Gastrocnemius medialis (tissue), 4 donors: ENCODE measurements at regions not wholly inside any gene's neighbourhood (a gene's known extent, or its start where the extent isn't known, plus 50 kb on each side); places are given as distances from the start of the nearest gene placed in this dataset.

ENCODE experiments used
- ATAC-seq, 2 donors: fragments of 150-250 bp; one replicate each; pipeline ENCODE4 v1.9.1; 2016
- DNase-seq, 2 donors: peaks; one replicate each; pipeline ENCODE4 v3.0.0-alpha.2; 2019
- H3K27ac ChIP-seq, 4 donors: fragments of 200-600 bp; sonication (generic); 1 replicate in 1 of 4; 2 replicates in 3 of 4; pipeline ENCODE4 v1.5.1; 2016 to 2018; ENCODE audit warnings: mild to moderate bottlenecking in 2 of 4, moderate library complexity in 1 of 4
- H3K27me3 ChIP-seq, 3 donors: fragments of 200-600 bp; sonication (generic) in 2 of 3; 1 replicate in 1 of 3; 2 replicates in 2 of 3; pipeline versions ENCODE4 v1.5.1 to v1.6.0; 2016 to 2019; ENCODE audit warnings: mild to moderate bottlenecking in 1 of 3, moderate library complexity in 1 of 3
- H3K36me3 ChIP-seq, 2 donors: fragments of 200-600 bp; sonication (generic) in 1 of 2; one replicate each; pipeline ENCODE4 v1.5.1; 2017 to 2018
- H3K4me1 ChIP-seq, 2 donors: fragments of 200-600 bp; sonication (generic) in 1 of 2; one replicate each; pipeline ENCODE4 v1.5.1; 2016 to 2017; ENCODE audit warnings: mild to moderate bottlenecking in 2 of 2
- H3K4me3 ChIP-seq, 4 donors: fragments of 200-600 bp; sonication (generic) in 3 of 4; 1 replicate in 1 of 4; 2 replicates in 3 of 4; pipeline ENCODE4 v1.5.1; 2016 to 2019; ENCODE audit warnings: mild to moderate bottlenecking in 2 of 4
- H3K9me3 ChIP-seq, 3 donors: fragments of 200-600 bp; sonication (generic) in 2 of 3; 1 replicate in 1 of 3; 2 replicates in 2 of 3; pipeline ENCODE4 v1.5.1; 2016 to 2019
- POLR2A ChIP-seq, 2 donors: fragments of 450-650 bp; IDR thresholded peaks; one replicate each; pipeline ENCODE4 v1.6.1; 2017; ENCODE audit warnings: antibody characterized with exemption in 2 of 2, mild to moderate bottlenecking in 2 of 2, moderate library complexity in 2 of 2
- in situ Hi-C, 4 donors: fragments of 200-750 bp; cut with MboI; loops; one replicate each; pipeline versions ENCODE4 v1.15.0 to v1.8.0; 2017; ENCODE audit warnings: low sequenced_read_pairs in 4 of 4
- intact Hi-C: fragments of 100-400 bp; cut with DNase I; formaldehyde crosslinking; loops from one replicate; pipeline ENCODE4 v1.15.1; 2023; ENCODE audit warnings: low total_unique reads
- TF ChIP-seq, protein P1 (sequence below), 5 experiments: fragments of 450-650 bp in 3 of 5; fragments of 200-600 bp in 2 of 5; sonication (generic) in 2 of 5; IDR thresholded peaks in 4 of 5; conservative IDR thresholded peaks in 1 of 5; 1 replicate in 4 of 5; 2 replicates in 1 of 5; pipeline ENCODE4 v1.5.1; 2016 to 2019; ENCODE audit warnings: antibody characterized with exemption in 5 of 5, mild to moderate bottlenecking in 3 of 5, moderate library complexity in 3 of 5

DNA sequence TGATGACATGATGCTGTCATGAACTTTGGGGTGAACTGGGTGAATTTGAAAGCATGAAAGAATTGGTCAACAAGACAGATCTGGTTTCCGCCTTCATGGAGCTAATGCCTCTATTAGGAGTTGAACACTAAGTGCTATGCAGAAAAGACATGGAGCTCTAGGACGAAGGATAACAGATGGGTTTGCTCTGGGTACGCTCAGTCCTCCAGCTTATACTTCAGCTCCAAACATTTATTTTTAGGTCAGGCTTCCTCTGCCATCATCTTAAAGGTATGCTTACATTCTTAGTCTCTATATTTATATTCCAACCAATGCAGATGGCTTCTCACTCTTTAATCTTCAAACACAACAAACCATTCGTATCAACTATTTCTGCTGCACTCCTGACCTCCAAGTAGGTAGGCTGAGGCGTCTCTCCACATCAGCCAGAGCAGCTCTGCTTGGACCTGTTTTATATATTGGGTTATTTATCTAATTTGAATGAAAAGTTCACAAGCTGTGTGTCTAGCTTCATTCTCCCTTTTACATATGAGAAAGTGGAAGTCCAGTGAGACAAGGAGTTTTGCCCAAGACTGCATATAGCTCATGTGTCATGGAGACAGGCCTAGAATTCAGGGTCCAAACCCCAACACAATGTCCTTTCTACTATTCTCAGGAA, 226.3 kb downstream of the SPTSSA start:
- Histone ChIP-seq H3K27ac (peak overlapping the region in 3 of 4 donors; percentile 24 to 79 (median 50)), H3K36me3 (no peaks in the 10 kb centered on the region), H3K27me3 (no peaks in the 10 kb centered on the region), H3K4me3 (no peak overlapping the region), H3K4me1 (peaks cover 38 to 52% of the 10 kb centered on the region in 2 donors), H3K9me3 (no peaks in the 10 kb centered on the region)
- in situ Hi-C loops, result loop anchor here in 1 of 4 donors (10.0 kb wide), 1 partner anchor 381 kb away; no protein-coding TSS in a partner anchor
- intact Hi-C loops, result loop anchor here (2.0 to 5.0 kb wide), 2 partner anchors 105 to 227 kb away; partner anchors contain the start of gene SPTSSA
- no peak for TF ChIP-seq POLR2A (IDR thresholded peaks at IDR 0.05)
- TF ChIP-seq, protein P1, sequence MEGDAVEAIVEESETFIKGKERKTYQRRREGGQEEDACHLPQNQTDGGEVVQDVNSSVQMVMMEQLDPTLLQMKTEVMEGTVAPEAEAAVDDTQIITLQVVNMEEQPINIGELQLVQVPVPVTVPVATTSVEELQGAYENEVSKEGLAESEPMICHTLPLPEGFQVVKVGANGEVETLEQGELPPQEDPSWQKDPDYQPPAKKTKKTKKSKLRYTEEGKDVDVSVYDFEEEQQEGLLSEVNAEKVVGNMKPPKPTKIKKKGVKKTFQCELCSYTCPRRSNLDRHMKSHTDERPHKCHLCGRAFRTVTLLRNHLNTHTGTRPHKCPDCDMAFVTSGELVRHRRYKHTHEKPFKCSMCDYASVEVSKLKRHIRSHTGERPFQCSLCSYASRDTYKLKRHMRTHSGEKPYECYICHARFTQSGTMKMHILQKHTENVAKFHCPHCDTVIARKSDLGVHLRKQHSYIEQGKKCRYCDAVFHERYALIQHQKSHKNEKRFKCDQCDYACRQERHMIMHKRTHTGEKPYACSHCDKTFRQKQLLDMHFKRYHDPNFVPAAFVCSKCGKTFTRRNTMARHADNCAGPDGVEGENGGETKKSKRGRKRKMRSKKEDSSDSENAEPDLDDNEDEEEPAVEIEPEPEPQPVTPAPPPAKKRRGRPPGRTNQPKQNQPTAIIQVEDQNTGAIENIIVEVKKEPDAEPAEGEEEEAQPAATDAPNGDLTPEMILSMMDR (IDR thresholded peaks at IDR 0.05 in 4 of 5, conservative IDR thresholded peaks at IDR 0.05 in 1 of 5), result no peak
- peak; percentile 44 to 85 for ATAC-seq
- DNase-seq, result no peak

- H3K4me1 ChIP-seq, result peaks cover 38 to 52% of the 10 kb centered on the region in 2 donors
- intact Hi-C loops, result loop anchor here (2.0 kb wide), 1 partner anchor 103 kb away; no protein-coding TSS in a partner anchor
- no peaks in the 10 kb centered on the region for H3K9me3 ChIP-seq
- in situ Hi-C loops, result loop anchor here in 1 of 4 donors (10.0 kb wide), 1 partner anchor 379 kb away; no protein-coding TSS in a partner anchor
- H3K27me3 ChIP-seq, result no peaks in the 10 kb centered on the region
- peak overlapping the region; percentile 16 to 79 (median 50) for H3K27ac ChIP-seq
- TF ChIP-seq POLR2A (IDR thresholded peaks at IDR 0.05), result no peak
- ATAC-seq, result peak; percentile 78 to 86
- peak; percentile 59 to 73 for DNase-seq
- no peaks in the 10 kb centered on the region for H3K36me3 ChIP-seq
- no peak overlapping the region for H3K4me3 ChIP-seq
Measured at GRCh38 chr14:34234258-34234657, 227.8 kb downstream of the SPTSSA start.

DNA sequence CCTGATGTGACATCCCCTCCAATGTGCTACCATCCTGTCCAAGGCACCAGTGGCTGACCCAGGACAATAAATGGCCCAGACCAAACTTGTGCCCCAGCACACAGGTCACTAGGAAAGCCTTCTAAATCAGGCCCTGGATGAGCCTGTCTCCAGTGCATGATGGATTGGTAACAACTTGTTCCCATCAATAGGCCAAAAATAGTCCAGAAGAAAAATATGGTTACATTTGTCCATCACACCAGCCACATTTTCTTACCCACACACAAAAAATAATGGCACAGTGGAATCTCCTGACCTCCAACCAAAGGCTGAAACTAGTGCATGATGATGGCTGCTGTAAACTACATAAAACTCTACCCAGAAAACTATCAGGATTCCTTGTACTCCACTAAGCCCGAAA, 228.4 kb downstream of the SPTSSA start:
- H3K27me3 ChIP-seq, result no peaks in the 10 kb centered on the region
- no peak overlapping the region for H3K4me3 ChIP-seq
- H3K27ac ChIP-seq, result peak overlapping the region in 3 of 4 donors; percentile 50 to 79 (median 50)
- peaks cover 38 to 52% of the 10 kb centered on the region in 2 donors for H3K4me1 ChIP-seq
- TF ChIP-seq POLR2A (IDR thresholded peaks at IDR 0.05), result no peak
- TF ChIP-seq, protein P1 (IDR thresholded peaks at IDR 0.05 in 4 of 5, conservative IDR thresholded peaks at IDR 0.05 in 1 of 5), result no peak
- ATAC-seq (peak in 1 of 2 donors; percentile 55), DNase-seq (peak in 1 of 2 donors; percentile 13)
- intact Hi-C loops (loop anchor here (2.0 kb wide), 1 partner anchor 103 kb away; no protein-coding TSS in a partner anchor), in situ Hi-C loops (loop anchor here in 1 of 4 donors (10.0 kb wide), 1 partner anchor 379 kb away; no protein-coding TSS in a partner anchor)
- H3K36me3 ChIP-seq, result no peaks in the 10 kb centered on the region
- H3K9me3 ChIP-seq, result no peaks in the 10 kb centered on the region

GRCh38 chr14:34232790-34233189, 229.2 kb downstream of the SPTSSA start:
- peaks cover 39 to 53% of the 10 kb centered on the region in 2 donors for H3K4me1 ChIP-seq
- no peak for DNase-seq

More at GRCh38 chr14:34232790-34233189, 229.2 kb downstream of the SPTSSA start:
- Histone ChIP-seq H3K27ac (peak overlapping the region in 1 of 4 donors; percentile 79), H3K4me3 (no peak overlapping the region), H3K27me3 (no peaks in the 10 kb centered on the region), H3K9me3 (no peaks in the 10 kb centered on the region), H3K36me3 (no peaks in the 10 kb centered on the region)
- intact Hi-C loops (no loop called here), in situ Hi-C loops (loop anchor here in 1 of 4 donors (10.0 kb wide), 1 partner anchor 378 kb away; no protein-coding TSS in a partner anchor)
- TF ChIP-seq POLR2A (IDR thresholded peaks at IDR 0.05), result no peak
- TF ChIP-seq, protein P1 (IDR thresholded peaks at IDR 0.05 in 4 of 5, conservative IDR thresholded peaks at IDR 0.05 in 1 of 5), result no peak
- ATAC-seq, result no peak
